HG02938 (cell line): ENCODE measurements at regions not wholly inside any gene's neighbourhood (a gene's known extent, or its start where the extent isn't known, plus 50 kb on each side); places are given as distances from the start of the nearest gene placed in this dataset.
"Not testable (repeated sequence)": the region's sequence is repeated elsewhere in the genome, so short reads cannot be mapped to it uniquely, and the experiment has no call there.

Experiments used
- ATAC-seq: cut with Tn5 transposase; IDR thresholded peaks from one replicate; pipeline ENCODE4 v1.9.1; 2021; ENCODE audit warnings: mild to moderate bottlenecking, moderate library complexity; ENCODE audit not compliant: unreplicated experiment

GRCh38 chr11:122023614-122024250 lies 92.3 kb downstream of the BLID start:
- ATAC-seq = no peak

DNA sequence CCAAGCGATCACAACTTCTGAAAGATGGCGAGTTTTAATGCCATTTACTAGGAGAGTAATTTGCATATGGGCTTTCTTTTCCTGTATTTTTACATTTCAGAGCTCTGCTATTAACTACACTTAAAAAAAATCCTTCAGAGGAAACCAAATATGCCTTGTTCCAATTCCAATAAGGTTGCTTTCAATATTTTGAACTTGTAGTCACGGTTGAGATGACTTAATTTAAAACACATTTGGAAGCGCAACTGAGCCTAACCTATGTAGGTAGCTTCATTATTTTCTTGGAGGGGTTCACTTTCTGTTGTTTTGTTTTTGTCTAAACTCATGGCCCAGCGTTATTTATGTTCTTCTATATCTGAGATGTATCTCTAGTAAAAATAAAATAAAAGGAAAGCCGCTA lies 93.4 kb downstream of the BLID start:
- no peak for ATAC-seq

DNA sequence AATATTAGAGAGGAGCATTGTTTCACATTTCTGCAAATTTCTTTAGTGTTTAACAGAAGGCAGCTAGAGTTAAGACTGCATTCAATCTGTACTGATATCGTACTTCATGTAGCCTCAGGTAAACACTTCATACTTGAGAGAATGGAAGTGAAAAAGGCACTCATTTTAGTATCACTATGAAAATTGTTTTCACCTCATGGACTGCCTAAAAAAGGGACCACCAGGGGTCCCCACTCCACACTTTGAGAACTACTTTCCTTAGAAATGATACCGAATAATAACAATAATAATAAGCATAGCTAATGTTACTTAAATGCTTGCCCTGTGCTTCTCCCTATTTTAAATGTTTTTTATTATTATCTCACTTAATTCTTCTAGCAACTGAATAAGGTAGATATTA lies 95.1 kb downstream of the BLID start:
- ATAC-seq = no peak

- no peak for ATAC-seq
These were observed 95.9 kb downstream of the BLID start for GRCh38 chr11:122019908-122020694.

DNA sequence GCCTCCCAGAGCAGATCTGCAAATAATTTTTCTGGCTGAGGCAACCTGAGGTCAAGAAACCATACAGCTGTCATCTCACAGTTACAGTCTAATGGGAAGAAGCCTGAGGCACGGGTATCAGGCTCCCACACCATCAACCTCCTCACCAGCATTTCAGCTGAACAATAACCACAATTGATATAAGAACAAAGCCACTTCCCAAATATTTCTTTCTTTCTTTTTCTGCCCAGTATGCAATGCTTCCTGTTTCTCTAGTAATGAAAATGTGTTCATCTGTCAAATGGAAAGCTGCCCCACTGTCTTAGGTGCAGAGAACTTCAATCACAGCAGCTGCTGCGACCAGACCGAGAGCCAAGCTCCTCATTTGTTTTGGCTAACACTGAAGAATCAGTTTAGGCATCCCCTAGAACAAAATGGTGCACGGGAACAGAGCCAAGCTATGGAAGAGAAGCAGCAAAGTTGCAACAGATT lies 108.4 kb downstream of the BLID start:
- ATAC-seq = no peak

- no peak for ATAC-seq
These were observed 111.6 kb downstream of the BLID start for GRCh38 chr11:122004446-122004845.

DNA sequence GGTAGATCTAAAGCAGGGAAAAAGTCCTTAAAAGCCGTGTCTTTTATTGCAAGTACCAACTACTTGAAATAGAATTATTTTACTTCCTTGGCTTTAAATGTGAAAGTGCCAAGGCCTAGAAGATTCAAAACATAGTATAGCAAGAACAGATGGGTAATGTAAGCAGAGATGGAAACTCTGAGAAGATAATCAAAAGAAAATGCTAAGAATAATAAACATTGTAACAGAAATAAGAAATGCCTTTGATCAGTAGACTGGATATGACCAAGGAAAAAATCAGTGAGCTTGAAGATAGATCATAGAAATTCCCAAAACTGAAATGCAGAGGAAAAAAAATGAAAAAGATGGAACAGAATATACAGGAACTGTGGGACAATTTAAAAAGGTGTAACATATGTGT lies 113.1 kb downstream of the BLID start:
- ATAC-seq = no peak

DNA sequence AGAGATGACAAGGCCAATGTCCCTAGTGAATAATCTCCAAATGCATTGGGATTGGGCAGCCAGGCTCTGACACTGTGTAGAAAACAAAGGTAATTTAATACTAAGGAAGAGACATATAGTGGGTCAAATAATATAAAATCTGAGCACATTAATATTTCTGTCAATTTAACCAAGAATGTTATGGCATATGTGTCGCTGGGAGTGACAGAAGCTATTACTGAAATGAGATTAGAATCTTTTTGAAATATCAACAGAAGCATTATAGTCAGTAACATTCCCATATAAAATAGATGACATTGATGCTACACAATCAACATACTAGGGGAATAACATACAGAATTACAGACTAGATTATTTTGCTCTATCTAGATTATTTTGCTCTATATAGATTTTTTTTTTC lies 114.0 kb downstream of the BLID start:
- no peak for ATAC-seq

DNA sequence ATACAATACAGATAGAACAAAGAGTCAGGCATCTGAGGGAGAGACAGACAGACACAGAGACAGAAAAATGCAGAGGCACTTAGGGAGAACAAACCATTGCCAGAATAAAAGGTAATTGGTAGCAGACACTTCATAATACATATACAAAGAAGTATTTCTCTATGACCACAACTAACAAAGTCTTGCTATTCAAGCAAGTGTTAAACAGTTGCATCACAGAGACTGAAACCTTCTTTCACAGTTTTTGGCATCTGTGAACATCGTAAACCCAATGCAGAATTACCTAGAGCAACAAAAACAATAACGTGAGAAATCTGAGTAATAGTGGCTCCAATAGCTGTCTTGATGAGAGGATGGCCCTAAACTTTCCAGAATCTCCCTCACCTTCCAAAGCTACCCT lies 116.4 kb downstream of the BLID start:
- no peak for ATAC-seq

DNA sequence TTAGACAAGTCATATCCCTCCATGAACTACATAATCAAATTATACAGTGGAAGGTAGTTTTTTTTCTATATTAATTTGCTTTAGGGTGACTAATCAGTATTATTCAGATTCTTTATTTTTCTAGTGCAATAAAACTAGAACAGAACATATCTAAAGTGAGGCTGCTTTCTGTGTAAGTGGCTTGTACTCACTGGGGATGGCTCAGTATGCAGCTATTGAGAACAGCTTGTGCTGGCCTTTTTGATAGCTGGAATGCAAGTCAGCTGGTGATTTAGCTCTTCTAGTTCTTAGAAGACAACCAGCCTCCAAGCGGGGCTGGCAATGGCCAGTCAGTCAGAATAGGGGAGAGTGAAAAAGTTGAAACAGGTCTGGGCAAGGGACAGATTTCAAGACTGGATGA lies 119.4 kb downstream of the BLID start:
- ATAC-seq = no peak

DNA sequence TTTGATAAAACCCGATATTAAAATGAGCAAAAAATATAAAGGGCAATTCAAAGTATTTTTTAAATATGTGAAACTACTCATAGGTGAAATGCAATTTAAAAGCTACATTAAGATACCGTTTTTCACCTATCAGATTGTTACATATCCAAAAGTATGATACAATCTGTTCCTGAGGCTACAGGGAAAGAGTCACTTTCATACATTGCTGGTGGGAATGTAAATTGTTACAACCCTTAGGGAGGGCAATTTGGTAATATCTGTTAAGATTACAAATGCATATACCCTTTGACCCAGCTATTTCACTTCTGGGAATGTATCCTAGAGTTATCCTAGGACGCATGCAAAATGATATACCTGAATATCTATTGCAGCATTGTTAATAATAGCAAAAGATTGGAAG lies 132.1 kb downstream of the BLID start:
- no peak for ATAC-seq

GRCh38 chr11:121977914-121978313 lies 138.1 kb downstream of the BLID start:
- not testable (repeated sequence) for ATAC-seq

DNA sequence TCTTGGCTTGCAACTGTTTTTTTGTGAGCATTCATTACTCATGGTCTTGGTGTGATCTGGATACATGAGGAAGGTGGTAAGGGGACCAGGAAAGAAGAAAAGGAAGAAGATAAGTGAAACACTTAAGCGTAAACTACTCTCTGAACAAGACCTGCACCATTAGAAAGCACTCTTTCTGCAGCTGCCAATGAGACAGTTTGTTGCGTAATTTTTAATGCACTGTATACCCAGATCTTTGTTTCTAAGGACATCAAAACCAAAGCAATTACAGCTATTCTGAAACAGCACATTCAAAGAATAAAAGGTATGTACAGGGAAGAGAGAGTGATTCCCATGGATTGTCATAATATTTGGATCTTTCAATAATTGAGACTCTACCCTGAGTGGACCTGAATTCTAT lies 147.4 kb downstream of the BLID start:
- ATAC-seq = no peak

DNA sequence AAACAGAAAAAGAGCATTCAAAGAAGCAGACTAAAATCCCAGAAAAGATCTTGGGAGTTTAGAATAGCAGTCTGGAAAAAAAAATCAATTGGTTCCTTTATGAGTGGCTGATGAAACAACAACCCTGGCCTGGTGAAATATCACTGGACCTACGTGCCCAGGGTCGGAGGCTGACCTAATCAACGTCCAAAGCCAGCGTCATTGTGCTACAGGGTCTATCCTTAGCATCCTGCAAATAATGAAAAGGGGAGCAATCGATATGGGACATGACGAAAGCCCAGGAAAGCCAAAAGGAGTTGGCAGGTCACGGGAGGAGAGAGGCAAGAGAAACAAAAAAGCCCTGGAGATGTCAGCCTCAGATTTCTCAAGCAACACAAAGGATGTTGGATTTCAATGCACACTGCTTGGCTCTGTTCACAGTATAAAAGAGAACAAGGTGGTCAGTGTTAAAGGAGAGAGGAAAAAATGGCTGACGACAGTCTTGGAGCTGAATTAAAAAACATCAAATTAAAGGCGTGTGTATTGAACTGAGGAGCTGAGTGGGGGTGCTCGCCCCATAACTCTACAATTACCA lies 148.8 kb downstream of the BLID start:
- ATAC-seq = no peak

GRCh38 chr11:121965330-121965729 lies 150.7 kb downstream of the BLID start:
- no peak for ATAC-seq

- ATAC-seq = no peak
These were observed 151.4 kb downstream of the BLID start for GRCh38 chr11:121964591-121964990.

DNA sequence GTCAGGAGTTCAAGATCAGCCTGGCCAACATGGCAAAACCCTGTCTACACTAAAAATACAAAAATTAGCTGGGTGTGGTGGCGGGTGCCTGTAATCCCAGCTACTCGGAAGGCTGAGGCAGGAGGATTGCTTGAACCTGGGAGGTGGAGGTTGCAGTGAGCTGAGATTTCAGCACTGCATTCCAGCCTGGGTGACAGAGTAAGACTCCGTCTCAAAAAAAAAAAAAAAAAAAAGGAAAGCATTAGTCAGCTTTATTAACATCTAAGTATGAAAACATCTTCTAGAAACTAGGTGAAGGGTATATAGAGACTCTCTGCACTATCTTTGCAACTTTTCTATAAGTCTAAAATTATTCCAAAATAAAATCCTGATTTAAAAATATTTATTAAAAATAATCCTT lies 152.2 kb downstream of the BLID start:
- ATAC-seq = not testable (repeated sequence)

DNA sequence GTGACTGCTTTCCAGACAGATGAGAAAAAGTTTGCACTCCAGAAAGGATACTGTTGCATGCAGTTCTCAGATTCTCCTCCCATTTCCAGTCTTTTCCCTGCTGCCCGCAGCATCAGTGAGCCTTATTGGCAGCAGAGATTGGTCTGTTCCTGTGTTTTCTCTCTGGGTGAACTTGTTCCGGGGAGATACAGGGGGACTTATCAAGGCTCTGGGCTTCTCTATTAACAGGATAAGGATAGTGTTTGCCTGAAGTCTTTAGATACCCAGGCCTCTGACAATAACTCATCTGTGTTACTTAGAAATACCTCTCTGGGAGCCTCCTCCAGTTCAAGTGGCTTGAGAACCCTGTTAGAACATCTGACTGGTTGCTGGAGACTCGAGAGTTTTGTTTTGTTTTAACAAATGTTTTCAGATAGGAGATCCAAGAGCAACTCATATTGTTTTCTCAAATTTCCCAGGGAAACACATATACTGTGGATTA lies 154.7 kb downstream of the BLID start:
- no peak for ATAC-seq

DNA sequence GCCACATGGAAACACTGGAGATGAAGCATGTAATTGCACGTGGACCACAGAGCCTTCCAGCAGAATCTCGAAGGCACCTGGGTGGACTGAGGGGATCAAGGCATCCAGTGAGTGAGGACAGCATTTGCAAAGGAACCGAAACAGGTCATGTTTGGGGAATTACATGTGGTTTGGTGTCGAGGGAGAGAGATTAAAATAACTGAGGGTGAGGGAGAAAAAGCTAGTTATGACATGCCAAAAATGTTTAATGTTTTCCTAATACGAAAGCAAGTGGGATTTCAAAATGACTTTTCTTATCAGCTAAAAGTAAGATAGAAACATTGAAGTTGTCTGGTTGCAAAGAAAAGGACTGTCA lies 157.1 kb downstream of the BLID start:
- ATAC-seq = no peak

- ATAC-seq = no peak
These were observed 157.6 kb downstream of the BLID start for GRCh38 chr11:121958323-121958970.

- ATAC-seq = no peak
These were observed 162.9 kb downstream of the BLID start for GRCh38 chr11:121953122-121953521.

DNA sequence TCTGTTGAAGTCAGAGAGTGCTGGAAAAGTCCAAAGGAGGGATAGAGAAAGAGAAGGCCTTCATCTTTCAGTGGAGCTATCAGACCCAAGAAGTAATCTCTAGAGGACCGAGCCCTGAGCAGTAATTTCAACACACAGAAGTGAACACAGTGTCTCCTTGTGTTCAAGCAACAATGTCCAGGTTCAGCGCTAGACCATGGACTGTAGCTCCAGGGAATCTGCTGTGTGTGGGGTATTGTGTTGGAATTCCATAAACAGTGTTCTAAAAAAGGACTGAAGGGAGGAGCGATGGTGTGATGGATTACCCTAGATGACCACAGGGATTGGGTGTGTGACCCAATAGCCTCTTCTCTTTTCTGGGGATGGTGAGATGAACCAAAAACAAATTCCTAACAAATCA lies 165.9 kb downstream of the BLID start:
- ATAC-seq = no peak
